Activated T-helper 17 cell treated with anti-CD3 and anti-CD28 coated beads, Interleukin-2, amount 50 U/mL, for 72 hours (primary cell): ENCODE measurements at regions not wholly inside any gene's neighbourhood (a gene's known extent, or its start where the extent isn't known, plus 50 kb on each side); places are given as distances from the start of the nearest gene placed in this dataset.
"Not testable (repeated sequence)": the region's sequence is repeated elsewhere in the genome, so short reads cannot be mapped to it uniquely, and the experiment has no call there.

Experiments
- ATAC-seq: fragments of 150-1000 bp; cut with Tn5 transposase; replicated peaks from 2 replicates; pipeline ENCODE4 v1.10.0; 2021; ENCODE audit warnings: mild to moderate bottlenecking, moderate library complexity
- H3K27ac Mint-ChIP-seq: one replicate; pipeline ENCODE4 v1.8.0; 2022; ENCODE audit warnings: mixed read lengths
- H3K27me3 Mint-ChIP-seq: one replicate; pipeline ENCODE4 v1.8.0; 2022; ENCODE audit warnings: mixed read lengths
- H3K36me3 Mint-ChIP-seq: one replicate; pipeline ENCODE4 v1.8.0; 2022; ENCODE audit warnings: low read depth, mild to moderate bottlenecking, mixed read lengths
- H3K4me1 Mint-ChIP-seq: one replicate; pipeline ENCODE4 v1.8.0; 2022; ENCODE audit warnings: mixed read lengths
- H3K4me3 Mint-ChIP-seq: one replicate; pipeline ENCODE4 v1.8.0; 2022; ENCODE audit warnings: mild to moderate bottlenecking, mixed read lengths
- H3K9me3 Mint-ChIP-seq: one replicate; pipeline ENCODE4 v1.8.0; 2022; ENCODE audit warnings: mixed read lengths

DNA sequence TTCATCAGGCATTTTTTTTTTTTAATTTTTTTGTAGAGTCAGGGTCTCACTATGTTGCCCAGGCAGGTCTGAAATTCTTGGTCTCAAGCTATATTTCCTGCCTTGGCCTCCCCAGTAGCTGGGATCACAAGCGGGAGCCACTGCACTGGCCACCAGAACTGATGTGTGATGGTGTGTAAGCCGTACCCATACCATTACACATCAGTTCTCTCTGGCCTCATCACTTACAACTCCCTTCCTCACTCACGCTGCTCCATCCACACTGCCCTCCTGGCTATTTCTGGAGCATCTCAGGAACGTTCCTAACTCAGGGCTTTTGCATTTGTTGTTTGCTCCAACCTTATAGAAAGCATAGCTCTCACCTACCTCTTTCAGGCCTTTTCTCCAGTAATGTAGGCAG lies 834.5 kb upstream of the ID2 start:
- peak overlapping the region; percentile 63 for H3K4me3 Mint-ChIP-seq
- peak overlapping the region; percentile 94 for H3K27ac Mint-ChIP-seq
- no peak for ATAC-seq
- peaks cover 19% of the 10 kb centered on the region for H3K4me1 Mint-ChIP-seq
- no peaks in the 10 kb centered on the region for H3K36me3 Mint-ChIP-seq
- H3K9me3 Mint-ChIP-seq = no peaks in the 10 kb centered on the region
- H3K27me3 Mint-ChIP-seq = no peaks in the 10 kb centered on the region

- Mint-ChIP-seq H3K4me1 (peaks cover 19% of the 10 kb centered on the region), H3K36me3 (no peaks in the 10 kb centered on the region), H3K4me3 (peak overlapping the region; percentile 63), H3K9me3 (no peaks in the 10 kb centered on the region), H3K27me3 (peaks cover 6% of the 10 kb centered on the region), H3K27ac (peak overlapping the region; percentile 94)
- ATAC-seq = no peak
Measured at GRCh38 chr2:7849027-7849426, 832.8 kb upstream of the ID2 start.

DNA sequence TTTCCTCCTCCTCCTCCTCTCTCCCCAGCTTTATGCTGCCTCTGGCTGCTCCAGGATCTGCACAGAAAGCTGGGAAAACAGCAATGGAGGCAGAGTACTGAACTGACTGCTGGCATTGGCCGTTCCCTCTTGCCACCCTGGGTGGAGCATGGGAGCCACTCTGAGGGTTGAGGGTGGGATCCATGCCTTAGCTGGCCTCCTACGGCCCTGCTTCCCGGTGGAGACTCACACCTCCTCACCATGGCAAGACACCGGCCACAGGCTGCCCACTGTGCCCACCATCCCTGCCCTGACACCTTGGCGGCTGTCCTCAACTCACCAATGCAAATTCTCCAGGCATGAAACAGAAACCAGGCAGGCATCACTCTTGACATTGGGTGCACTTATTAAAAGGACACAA lies 832.3 kb upstream of the ID2 start:
- H3K4me3 Mint-ChIP-seq = no peak overlapping the region
- no peaks in the 10 kb centered on the region for H3K36me3 Mint-ChIP-seq
- no peak for ATAC-seq
- peaks cover 19% of the 10 kb centered on the region for H3K4me1 Mint-ChIP-seq
- peaks cover 6% of the 10 kb centered on the region for H3K27me3 Mint-ChIP-seq
- H3K27ac Mint-ChIP-seq = no peak overlapping the region
- no peaks in the 10 kb centered on the region for H3K9me3 Mint-ChIP-seq

DNA sequence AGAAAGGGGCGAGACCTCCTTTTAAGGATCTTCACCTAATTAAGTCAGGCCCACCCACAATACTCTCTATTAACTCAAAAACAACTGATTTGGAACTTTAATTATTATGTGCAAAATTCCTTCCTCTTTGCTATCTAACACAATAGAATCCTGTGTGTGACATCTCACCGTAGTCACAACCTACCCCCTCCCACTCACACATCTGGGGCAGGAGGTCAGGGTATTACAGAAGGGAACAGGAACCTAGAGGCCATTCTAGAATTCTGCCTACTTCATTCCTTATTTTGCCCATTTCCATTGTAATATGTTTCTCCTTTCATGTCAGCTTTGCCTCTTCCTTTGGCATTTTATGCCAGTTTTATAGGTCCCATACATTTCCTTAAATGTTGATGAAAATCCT lies 829.3 kb upstream of the ID2 start:
- Mint-ChIP-seq H3K36me3 (no peaks in the 10 kb centered on the region), H3K27me3 (peaks cover 6% of the 10 kb centered on the region), H3K27ac (no peak overlapping the region), H3K4me1 (peaks cover 16% of the 10 kb centered on the region), H3K9me3 (no peaks in the 10 kb centered on the region), H3K4me3 (no peak overlapping the region)
- ATAC-seq = no peak

DNA sequence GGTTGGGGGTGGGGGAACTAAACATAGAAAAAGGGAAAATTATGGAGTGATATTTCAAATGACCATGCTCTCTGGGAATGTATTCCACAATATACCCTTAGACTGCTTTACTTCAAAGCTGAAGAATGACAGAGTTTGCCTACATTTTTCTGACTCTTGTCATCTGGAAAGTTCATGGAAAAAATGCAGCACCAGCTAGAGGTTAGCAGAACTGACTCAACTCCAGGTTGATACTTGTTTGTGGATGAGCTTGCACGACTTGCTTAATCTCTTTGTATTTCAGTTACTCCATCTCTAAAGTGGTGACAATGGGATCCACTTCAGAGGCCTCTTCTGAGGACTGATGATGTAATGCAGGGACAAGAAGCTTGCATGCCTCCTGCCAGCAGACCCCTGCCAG lies 824.0 kb upstream of the ID2 start:
- H3K4me3 Mint-ChIP-seq = no peak overlapping the region
- no peaks in the 10 kb centered on the region for H3K9me3 Mint-ChIP-seq
- no peaks in the 10 kb centered on the region for H3K4me1 Mint-ChIP-seq
- H3K36me3 Mint-ChIP-seq = no peaks in the 10 kb centered on the region
- no peak overlapping the region for H3K27ac Mint-ChIP-seq
- H3K27me3 Mint-ChIP-seq = peaks cover 2% of the 10 kb centered on the region
- peak; percentile 37 for ATAC-seq

GRCh38 chr2:7858624-7859023 lies 823.2 kb upstream of the ID2 start:
- Mint-ChIP-seq H3K27me3 (peaks cover 3% of the 10 kb centered on the region), H3K4me1 (no peaks in the 10 kb centered on the region), H3K9me3 (no peaks in the 10 kb centered on the region), H3K36me3 (no peaks in the 10 kb centered on the region), H3K27ac (no peak overlapping the region), H3K4me3 (no peak overlapping the region)
- ATAC-seq = no peak

DNA sequence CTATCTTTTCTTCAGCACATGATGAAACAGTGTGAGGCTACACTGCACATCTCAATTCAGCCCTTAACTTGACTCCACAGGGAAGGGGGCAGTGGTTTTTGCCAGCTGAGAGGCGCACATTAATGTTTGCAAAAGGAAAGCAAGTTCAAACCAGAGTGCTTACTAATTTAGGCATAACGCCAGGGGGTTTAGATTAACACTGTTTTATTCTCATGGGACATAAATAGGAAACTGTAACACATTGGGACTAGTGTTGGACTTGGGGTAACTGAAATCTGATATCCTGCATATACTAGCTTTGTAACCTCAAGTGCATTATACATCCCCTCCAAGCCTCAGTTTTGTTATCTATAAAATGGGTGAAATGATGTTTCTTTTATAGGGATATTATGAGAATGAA lies 821.2 kb upstream of the ID2 start:
- Mint-ChIP-seq H3K27me3 (peaks cover 3% of the 10 kb centered on the region), H3K9me3 (no peaks in the 10 kb centered on the region), H3K4me3 (no peak overlapping the region), H3K27ac (no peak overlapping the region), H3K36me3 (no peaks in the 10 kb centered on the region), H3K4me1 (no peaks in the 10 kb centered on the region)
- no peak for ATAC-seq

DNA sequence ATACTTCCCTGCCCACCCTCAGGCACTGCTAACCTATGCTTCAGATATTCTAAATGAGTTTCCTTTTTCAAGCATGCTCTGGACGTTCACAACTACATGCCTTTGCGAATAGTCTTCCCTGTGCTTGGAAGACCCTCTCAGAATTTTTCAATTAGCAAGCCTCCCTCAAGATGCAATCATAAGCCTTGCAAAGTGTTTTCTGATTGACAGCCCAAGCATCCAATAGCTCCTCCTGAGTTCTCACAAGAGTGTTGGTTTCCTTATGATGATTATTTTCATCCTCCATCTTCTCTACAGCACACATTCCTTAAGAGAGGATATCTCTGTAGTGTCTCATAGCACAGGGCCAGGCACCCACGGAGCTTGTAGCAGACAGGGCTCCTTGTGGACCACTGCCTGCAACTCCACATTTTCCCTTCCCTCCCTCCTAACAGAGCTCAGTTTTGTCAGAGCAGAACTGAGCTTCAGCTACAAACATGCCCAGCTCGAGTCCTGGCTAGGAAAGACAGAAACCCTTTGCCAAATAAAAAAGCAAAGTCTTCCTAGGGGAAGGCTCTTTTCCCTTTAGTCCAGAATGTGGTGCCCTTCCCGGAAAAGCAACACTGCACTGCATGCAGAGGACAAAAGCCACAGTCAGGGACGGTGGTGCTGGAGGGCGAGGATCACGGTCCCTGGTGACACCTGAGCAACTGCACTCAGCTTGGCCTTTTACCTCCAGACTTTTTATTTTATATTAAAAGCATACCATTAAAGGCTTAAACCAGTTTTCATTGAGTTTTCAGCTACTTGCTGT lies 819.8 kb upstream of the ID2 start:
- H3K4me1 Mint-ChIP-seq = no peaks in the 10 kb centered on the region
- no peaks in the 10 kb centered on the region for H3K9me3 Mint-ChIP-seq
- H3K4me3 Mint-ChIP-seq = no peak overlapping the region
- H3K27me3 Mint-ChIP-seq = peaks cover 3% of the 10 kb centered on the region
- no peaks in the 10 kb centered on the region for H3K36me3 Mint-ChIP-seq
- no peak overlapping the region for H3K27ac Mint-ChIP-seq
- no peak for ATAC-seq

DNA sequence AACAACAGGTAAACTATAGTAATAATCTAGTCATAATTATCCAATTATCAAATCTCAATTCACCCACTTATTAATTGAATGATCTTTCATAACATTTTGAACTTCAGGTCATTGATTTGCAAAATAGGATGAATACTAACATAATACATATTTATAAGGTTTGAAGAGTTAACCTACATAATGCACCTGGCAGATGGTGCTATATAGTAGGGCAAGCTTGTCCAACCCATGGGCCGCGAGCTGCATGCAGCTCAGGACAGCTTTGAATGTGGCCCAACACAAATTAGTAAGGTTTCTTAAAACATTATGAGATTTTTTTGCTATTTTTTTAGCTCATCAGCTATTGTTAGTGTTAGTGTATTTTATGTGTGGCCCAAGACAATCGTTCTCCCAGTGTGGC lies 815.8 kb upstream of the ID2 start:
- H3K4me1 Mint-ChIP-seq = no peaks in the 10 kb centered on the region
- peaks cover 3% of the 10 kb centered on the region for H3K27me3 Mint-ChIP-seq
- no peaks in the 10 kb centered on the region for H3K36me3 Mint-ChIP-seq
- H3K9me3 Mint-ChIP-seq = no peaks in the 10 kb centered on the region
- H3K27ac Mint-ChIP-seq = no peak overlapping the region
- no peak for ATAC-seq
- no peak overlapping the region for H3K4me3 Mint-ChIP-seq

DNA sequence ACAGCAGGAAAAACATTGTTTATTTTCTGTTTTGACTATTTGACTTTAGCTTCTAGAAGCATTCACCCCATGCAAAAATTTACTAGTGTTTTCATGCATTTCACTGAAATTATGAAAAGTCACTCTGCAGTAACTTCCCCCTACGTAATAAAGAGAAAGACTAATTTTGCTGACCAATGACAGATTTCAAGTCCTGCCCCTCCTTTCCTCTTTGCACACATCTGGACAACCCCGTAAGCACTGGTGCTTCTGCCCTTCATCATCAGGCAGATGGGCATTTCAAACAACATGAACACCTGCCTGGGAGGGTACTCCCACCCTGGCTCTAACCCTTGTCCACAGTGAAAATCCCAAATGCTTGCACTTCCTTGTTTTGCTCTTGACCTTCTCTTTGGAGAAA lies 815.0 kb upstream of the ID2 start:
- Mint-ChIP-seq H3K36me3 (no peaks in the 10 kb centered on the region), H3K27me3 (peaks cover 3% of the 10 kb centered on the region), H3K9me3 (no peaks in the 10 kb centered on the region), H3K27ac (no peak overlapping the region), H3K4me1 (no peaks in the 10 kb centered on the region), H3K4me3 (no peak overlapping the region)
- ATAC-seq = no peak

- no peak for ATAC-seq
- Mint-ChIP-seq H3K27ac (no peak overlapping the region), H3K36me3 (no peaks in the 10 kb centered on the region), H3K4me1 (no peaks in the 10 kb centered on the region), H3K9me3 (no peaks in the 10 kb centered on the region), H3K4me3 (no peak overlapping the region), H3K27me3 (peaks cover 3% of the 10 kb centered on the region)
Measured at GRCh38 chr2:7867867-7868266, 814.0 kb upstream of the ID2 start.

- Mint-ChIP-seq H3K27me3 (no peaks in the 10 kb centered on the region), H3K27ac (no peak overlapping the region), H3K4me1 (no peaks in the 10 kb centered on the region), H3K4me3 (no peak overlapping the region), H3K36me3 (no peaks in the 10 kb centered on the region), H3K9me3 (no peaks in the 10 kb centered on the region)
- no peak for ATAC-seq
Measured at GRCh38 chr2:7868836-7869235, 813.0 kb upstream of the ID2 start.

- not testable (repeated sequence) for H3K27ac Mint-ChIP-seq, ATAC-seq, H3K4me1 Mint-ChIP-seq, H3K9me3 Mint-ChIP-seq, H3K36me3 Mint-ChIP-seq, H3K27me3 Mint-ChIP-seq, H3K4me3 Mint-ChIP-seq
Measured at GRCh38 chr2:7876445-7876844, 805.4 kb upstream of the ID2 start.

DNA sequence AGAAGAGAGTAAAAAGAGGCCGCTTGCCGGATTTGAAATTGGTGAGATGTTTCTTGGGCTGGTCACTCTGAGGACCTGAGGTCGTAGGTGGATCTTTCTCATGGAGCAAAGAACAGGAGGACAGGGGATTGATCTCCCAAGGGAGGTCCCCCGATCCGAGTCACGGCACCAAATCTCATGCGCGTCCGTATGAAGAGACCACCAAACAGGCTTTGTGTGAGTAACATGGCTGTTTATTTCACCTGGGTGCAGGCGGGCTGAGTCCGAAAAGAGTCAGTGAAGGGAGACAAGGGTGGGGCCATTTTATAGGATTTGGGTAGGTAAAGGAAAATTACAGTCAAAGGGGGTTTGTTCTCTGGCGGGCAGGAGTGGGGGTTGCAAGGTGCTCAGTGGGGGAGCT lies 803.6 kb upstream of the ID2 start:
- not testable (repeated sequence) for H3K4me3 Mint-ChIP-seq, H3K36me3 Mint-ChIP-seq, H3K4me1 Mint-ChIP-seq, H3K27ac Mint-ChIP-seq, H3K9me3 Mint-ChIP-seq, H3K27me3 Mint-ChIP-seq, ATAC-seq

- Mint-ChIP-seq H3K36me3 (no peaks in the 10 kb centered on the region), H3K9me3 (no peaks in the 10 kb centered on the region), H3K27me3 (no peaks in the 10 kb centered on the region), H3K4me3 (no peak overlapping the region), H3K27ac (no peak overlapping the region), H3K4me1 (no peaks in the 10 kb centered on the region)
- no peak for ATAC-seq
Measured at GRCh38 chr2:7878786-7879482, 802.9 kb upstream of the ID2 start.
